GM18498 (cell line): ENCODE measurements at regions not wholly inside any gene's neighbourhood (a gene's known extent, or its start where the extent isn't known, plus 50 kb on each side); places are given as distances from the start of the nearest gene placed in this dataset.

Experiments used
- ATAC-seq: cut with Tn5 transposase; IDR thresholded peaks from one replicate; pipeline ENCODE4 v1.9.1; 2021; ENCODE audit warnings: mild to moderate bottlenecking, moderate library complexity; ENCODE audit not compliant: unreplicated experiment

GRCh38 chr5:159735749-159736660 lies 180.3 kb upstream of the ADRA1B start:
- ATAC-seq: no peak

GRCh38 chr5:159736844-159737243 lies 179.4 kb upstream of the ADRA1B start:
- no peak for ATAC-seq

DNA sequence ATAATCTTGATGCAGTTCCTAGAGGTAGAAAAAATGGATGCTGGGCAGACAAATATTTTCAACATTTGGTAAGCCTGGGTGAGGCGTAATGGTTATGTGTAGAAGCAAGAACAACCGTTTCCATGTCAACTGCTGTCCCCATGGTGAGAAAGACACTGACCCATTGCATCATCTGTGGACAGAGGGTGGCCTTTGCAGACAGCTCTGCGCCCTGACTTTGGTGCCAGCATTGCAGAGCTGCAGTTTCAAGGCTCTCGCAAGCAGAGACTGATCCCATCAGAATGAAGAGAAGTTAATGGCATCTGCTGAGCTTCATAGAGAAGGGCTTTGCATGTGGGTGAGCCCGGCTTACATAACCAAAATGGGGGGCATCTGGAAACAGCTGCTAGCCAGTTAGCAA lies 179.0 kb upstream of the ADRA1B start:
- ATAC-seq: no peak

DNA sequence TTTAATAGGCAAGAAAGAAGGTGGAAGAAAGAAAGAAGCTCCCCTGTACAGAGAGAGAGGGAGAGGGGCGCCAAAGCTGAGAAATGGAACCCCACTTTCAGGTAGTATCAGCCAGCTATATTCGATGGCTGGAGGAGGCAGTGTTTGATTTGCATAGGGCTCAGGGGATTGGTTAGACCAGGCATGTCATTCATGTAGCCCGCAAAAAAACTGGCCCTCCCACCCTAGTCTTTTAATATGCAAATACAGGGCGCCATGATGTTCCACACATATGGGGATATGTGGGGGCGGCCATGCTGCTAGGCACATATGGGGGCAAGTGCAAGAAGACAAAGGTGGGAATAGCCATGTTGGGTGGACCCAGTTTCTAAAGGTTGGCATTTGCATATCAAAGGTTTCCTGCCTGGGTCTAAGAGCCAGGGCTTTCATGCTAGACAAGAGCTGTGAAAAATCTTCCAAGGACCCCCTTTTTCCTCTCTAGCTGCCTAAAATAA lies 174.4 kb upstream of the ADRA1B start:
- no peak for ATAC-seq

DNA sequence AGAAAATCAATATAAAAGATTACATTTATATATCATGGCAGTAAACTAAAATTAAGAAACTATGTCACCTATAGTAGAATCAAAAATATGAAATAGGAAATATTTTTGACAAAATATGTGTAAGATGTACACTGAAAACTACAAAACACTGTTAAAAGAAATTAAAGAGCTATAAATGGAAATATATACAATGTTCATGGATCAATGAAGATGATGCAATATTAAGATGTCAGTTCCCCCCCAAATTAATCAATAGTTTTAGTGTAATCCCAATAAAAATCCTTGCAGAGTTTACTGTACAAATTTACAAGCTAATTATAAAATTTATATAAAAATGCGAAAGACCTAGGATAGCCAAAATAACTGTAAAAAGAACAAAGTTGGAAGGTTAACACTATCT lies 173.0 kb upstream of the ADRA1B start:
- ATAC-seq: no peak

DNA sequence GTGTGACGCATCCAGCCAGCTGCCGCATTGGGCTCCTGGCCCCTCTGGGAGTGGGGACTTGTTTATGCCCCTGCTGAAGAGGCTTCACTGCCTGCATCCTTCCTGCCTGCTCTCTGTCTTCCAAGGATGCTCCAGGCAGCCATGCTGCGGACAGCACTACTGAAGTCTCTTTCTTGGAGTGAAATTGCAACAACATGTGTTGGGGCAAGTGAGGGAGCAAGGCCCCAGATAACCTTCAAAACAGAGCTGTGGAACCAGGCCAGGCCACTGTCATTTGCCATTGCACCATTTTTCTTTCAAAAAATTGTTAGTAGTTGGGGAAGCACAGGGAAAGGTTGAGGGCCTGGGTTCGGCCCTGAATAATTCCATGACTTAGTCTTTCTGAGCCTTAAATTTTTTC lies 169.6 kb upstream of the ADRA1B start:
- no peak for ATAC-seq

- no peak for ATAC-seq
Measured at GRCh38 chr5:159749146-159749545, 167.1 kb upstream of the ADRA1B start.

DNA sequence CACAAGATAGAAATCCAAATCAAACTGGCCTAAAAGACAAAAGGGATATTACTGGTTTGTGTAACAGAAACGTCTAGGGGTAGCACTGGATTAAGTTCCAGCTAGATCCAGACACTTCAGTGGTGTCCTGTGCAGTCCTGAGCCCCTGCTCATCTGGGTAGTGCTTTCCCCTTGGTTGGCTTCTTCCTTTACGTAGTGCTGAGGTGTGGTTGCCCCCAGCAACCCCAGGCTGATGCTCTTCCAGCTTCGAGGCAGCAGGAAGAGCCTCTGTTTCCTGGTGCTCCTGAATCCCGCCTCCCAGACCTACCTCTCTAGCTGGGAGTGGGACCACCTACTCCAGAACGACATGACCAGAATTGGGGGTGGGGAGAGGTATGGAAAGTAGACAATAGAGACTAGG lies 166.1 kb upstream of the ADRA1B start:
- no peak for ATAC-seq

DNA sequence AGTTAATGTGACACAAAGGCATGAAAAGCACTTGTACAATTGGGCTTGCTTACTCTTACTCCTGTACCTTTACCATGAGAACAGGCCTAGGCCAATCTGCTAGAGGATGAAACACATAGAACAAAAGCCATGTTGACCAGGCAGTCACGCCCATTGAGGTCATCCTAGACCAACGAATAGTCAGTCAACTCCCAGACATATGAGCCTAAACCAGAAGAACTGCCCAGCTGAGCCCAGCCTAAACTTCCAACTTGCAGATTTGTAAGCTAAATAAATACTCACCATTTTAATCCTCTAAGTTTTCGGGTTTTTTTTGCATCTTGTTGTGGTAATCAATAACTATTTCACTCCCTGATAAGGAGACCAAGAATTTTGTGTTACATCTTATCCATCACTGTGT lies 164.8 kb upstream of the ADRA1B start:
- ATAC-seq: no peak

DNA sequence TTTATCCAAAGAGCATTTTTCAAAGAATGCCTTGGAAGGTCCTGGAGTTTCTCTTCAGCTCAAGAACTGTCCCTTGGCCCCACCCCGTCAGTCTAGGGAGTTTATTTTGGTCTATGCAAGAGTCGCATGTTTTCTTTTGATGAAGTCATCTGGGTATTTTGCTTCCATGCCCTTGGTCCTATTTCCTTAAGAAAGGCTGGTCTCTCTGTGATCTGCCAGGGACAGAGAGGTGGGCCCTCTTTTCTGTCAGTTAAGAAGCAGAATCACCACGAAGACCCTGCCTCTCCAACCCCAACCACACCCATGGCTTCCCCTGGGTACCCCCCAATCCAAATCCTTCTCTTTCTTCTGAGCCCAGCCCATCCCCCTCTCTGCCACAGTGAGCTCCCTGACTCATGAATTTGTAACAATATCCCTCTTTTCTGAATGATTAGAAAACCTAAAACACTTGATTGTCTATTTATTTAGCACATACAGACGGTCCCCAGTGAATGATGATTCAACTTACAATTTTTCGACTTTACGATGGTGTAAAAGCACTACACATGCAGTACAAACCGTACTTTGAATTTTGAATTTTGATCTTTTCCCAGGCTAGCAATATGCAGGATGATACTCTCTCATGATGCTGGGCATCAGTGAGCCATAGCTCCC lies 163.5 kb upstream of the ADRA1B start:
- ATAC-seq: no peak

- ATAC-seq: no peak
Measured at GRCh38 chr5:159758189-159758588, 158.1 kb upstream of the ADRA1B start.

- no peak for ATAC-seq
Measured at GRCh38 chr5:159759791-159760290, 156.4 kb upstream of the ADRA1B start.

- no peak for ATAC-seq
Measured at GRCh38 chr5:159762921-159763320, 153.4 kb upstream of the ADRA1B start.

GRCh38 chr5:159763562-159763961 lies 152.7 kb upstream of the ADRA1B start:
- ATAC-seq: no peak

GRCh38 chr5:159764283-159765134 lies 151.8 kb upstream of the ADRA1B start:
- no peak for ATAC-seq

DNA sequence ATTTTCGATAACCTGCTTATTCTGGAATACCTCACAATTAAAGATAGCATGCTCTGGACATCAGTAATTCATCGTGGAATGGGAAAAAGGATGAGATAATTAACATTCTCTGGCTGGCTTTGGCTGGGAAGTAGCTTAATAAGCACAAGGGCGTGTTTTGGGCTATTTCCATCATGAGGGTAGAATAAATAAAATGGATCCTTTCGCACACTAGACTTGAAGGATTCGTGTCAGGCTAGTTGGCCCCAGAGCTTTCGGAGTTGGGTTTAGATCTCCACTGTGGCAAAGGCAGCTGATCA lies 151.2 kb upstream of the ADRA1B start:
- no peak for ATAC-seq

- ATAC-seq: no peak
Measured at GRCh38 chr5:159765760-159766517, 150.3 kb upstream of the ADRA1B start.

GRCh38 chr5:159768243-159768642 lies 148.0 kb upstream of the ADRA1B start:
- ATAC-seq: no peak

DNA sequence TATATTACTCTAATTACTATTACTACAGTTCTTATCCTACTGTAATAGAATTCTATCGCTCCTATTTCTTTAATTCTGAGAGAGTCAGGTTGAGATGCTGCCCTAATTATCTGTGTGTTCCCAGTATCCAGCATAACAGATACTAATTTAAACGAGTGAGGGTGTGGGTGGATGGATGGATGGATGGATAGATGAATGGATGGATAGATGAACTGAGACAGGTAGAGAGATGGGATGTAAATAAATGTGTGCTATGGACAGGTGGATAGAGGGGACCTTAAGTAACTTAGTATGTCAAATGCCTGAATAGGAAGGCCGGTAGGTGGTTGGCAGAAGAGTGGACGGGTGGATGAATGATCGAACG lies 143.6 kb upstream of the ADRA1B start:
- ATAC-seq: no peak

- ATAC-seq: peak; percentile 89
Measured at GRCh38 chr5:159773062-159773924, 143.0 kb upstream of the ADRA1B start.
